NB4 (cell line): ENCODE measurements at regions not wholly inside any gene's neighbourhood (a gene's known extent, or its start where the extent isn't known, plus 50 kb on each side); places are given as distances from the start of the nearest gene placed in this dataset.

Experiments
- DNase-seq: peaks from one replicate; pipeline ENCODE4 v3.0.0; 2010; ENCODE audit warnings: low read depth
- H3K4me3 ChIP-seq: one replicate; pipeline ENCODE4 v1.5.1; 2011; ENCODE audit warnings: mild to moderate bottlenecking, low read depth, low read length, moderate library complexity
- MYC ChIP-seq: IDR thresholded peaks from 2 replicates; pipeline ENCODE4 v1.6.1; 2011; ENCODE audit warnings: low read depth, low read length
- POLR2A ChIP-seq: IDR thresholded peaks from 2 replicates; pipeline ENCODE4 v1.6.1; 2011; ENCODE audit warnings: mild to moderate bottlenecking; ENCODE audit not compliant: insufficient read length; ENCODE audit errors: extremely low read depth
- TF ChIP-seq, protein P1 (sequence below): IDR thresholded peaks from 2 replicates; pipeline ENCODE4 v1.6.1; 2011; ENCODE audit warnings: low read depth, low read length
- TF ChIP-seq, protein P2 (sequence below): IDR thresholded peaks from one replicate; pipeline ENCODE4 v1.5.1; 2012; ENCODE audit warnings: low read depth, low read length

DNA sequence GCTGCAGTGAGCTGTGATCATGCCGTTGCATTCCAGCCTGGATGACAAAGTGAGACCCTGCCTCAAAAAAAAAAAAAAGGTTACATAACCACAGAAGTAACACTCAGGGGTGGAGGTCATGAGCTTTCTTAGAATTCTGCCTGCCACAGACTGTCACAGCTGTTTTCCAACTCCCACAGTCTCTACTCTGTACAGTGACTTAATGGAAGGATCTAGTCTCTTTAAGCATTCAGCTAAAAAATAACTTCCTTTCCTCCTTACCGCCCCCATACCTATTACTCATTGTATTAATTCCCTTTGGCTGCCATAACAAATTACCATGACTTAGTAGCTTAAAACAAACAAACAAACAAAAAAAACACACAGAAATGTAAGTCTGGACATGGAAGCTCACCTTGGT lies 99.6 kb upstream of the UBE2E1 start:
- H3K4me3 ChIP-seq, result no peak overlapping the region
- no peak for DNase-seq
- TF ChIP-seq, protein P1, sequence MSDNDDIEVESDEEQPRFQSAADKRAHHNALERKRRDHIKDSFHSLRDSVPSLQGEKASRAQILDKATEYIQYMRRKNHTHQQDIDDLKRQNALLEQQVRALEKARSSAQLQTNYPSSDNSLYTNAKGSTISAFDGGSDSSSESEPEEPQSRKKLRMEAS, result no peak
- TF ChIP-seq MYC, result no peak
- TF ChIP-seq, protein P2, sequence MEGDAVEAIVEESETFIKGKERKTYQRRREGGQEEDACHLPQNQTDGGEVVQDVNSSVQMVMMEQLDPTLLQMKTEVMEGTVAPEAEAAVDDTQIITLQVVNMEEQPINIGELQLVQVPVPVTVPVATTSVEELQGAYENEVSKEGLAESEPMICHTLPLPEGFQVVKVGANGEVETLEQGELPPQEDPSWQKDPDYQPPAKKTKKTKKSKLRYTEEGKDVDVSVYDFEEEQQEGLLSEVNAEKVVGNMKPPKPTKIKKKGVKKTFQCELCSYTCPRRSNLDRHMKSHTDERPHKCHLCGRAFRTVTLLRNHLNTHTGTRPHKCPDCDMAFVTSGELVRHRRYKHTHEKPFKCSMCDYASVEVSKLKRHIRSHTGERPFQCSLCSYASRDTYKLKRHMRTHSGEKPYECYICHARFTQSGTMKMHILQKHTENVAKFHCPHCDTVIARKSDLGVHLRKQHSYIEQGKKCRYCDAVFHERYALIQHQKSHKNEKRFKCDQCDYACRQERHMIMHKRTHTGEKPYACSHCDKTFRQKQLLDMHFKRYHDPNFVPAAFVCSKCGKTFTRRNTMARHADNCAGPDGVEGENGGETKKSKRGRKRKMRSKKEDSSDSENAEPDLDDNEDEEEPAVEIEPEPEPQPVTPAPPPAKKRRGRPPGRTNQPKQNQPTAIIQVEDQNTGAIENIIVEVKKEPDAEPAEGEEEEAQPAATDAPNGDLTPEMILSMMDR, result no peak
- no peak for TF ChIP-seq POLR2A

- TF ChIP-seq, protein P2, result no peak
- TF ChIP-seq, protein P1, result no peak
- TF ChIP-seq MYC (no peak), POLR2A (no peak)
- no peak for DNase-seq
- no peak overlapping the region for H3K4me3 ChIP-seq
Measured at GRCh38 chr3:23709987-23710386, 95.8 kb upstream of the UBE2E1 start.

DNA sequence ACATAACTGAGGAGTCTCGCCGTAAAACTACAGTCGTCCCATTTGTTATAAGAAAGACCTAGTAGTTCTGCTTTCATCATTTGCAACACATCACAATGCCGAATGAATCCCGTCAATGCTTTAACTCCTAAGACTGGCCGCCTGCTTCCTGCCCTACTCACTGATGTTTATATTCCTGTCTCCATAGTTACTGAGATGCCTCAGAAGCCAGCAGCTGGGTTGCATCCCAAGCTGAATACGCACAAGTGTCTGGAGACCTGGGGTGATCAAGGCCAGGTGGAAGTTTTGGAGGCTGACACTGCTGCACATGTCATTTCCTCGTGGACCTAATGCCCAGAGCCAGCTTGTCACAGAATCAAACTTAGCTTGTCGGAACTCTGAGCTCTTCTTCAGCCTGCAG lies 95.2 kb upstream of the UBE2E1 start:
- no peak for DNase-seq
- H3K4me3 ChIP-seq, result no peak overlapping the region
- TF ChIP-seq, protein P2, result no peak
- TF ChIP-seq MYC (no peak), POLR2A (no peak)

DNA sequence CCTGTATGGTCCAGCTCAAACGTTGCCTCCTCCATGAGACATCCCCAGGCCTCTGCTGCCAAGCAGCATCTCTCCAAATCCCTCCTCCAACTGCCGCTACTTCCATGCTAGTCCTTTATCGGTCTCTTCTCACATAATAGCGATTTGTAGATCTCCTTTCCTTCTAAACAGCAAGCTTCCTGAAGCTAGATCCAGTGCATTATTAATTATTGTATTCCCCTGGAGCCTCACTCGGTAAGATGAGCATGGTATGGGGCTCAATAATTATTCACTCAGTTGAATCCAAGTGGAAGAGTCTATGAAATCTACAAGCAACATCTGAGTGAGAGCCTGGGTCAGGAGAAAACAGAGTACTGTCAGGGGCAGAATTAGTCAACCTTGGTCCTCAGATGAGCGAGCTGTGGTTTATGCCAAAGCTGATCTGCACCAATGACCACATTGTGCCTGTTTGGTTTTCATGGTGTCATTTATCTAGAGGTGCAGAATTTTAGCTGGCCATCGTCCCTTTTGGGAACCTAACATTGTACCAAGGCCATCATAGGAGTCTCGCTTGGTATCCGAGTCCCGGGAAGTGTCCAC lies 93.8 kb upstream of the UBE2E1 start:
- no peak overlapping the region for H3K4me3 ChIP-seq
- TF ChIP-seq, protein P1, result no peak
- TF ChIP-seq MYC, result no peak
- TF ChIP-seq, protein P2, result no peak
- no peak for DNase-seq

GRCh38 chr3:23712656-23713559 lies 92.8 kb upstream of the UBE2E1 start:
- no peak overlapping the region for H3K4me3 ChIP-seq
- TF ChIP-seq, protein P2, result no peak
- TF ChIP-seq MYC, result no peak
- no peak for TF ChIP-seq POLR2A
- TF ChIP-seq, protein P1, result no peak
- no peak for DNase-seq
